Endothelial cell (in vitro differentiated cells): ENCODE measurements at regions not wholly inside any gene's neighbourhood (a gene's known extent, or its start where the extent isn't known, plus 50 kb on each side); places are given as distances from the start of the nearest gene placed in this dataset.

ENCODE experiments used
- DNase-seq: peaks from one replicate; pipeline ENCODE4 v3.0.0; 2021; ENCODE audit warnings: low spot score
- H3K27ac Mint-ChIP-seq: one replicate; pipeline ENCODE4 v1.8.0; 2021; ENCODE audit warnings: mixed read lengths, inconsistent platforms; ENCODE audit not compliant: unreplicated experiment
- H3K27me3 Mint-ChIP-seq: one replicate; pipeline ENCODE4 v1.8.0; 2021; ENCODE audit warnings: mild to moderate bottlenecking, moderate library complexity, mixed read lengths, inconsistent platforms; ENCODE audit not compliant: unreplicated experiment
- H3K36me3 Mint-ChIP-seq: one replicate; pipeline ENCODE4 v1.8.0; 2021; ENCODE audit warnings: mild to moderate bottlenecking, low read depth, mixed read lengths, inconsistent platforms; ENCODE audit not compliant: unreplicated experiment
- H3K4me1 Mint-ChIP-seq: one replicate; pipeline ENCODE4 v1.8.0; 2021; ENCODE audit warnings: mild to moderate bottlenecking, mixed read lengths, inconsistent platforms; ENCODE audit not compliant: unreplicated experiment
- H3K4me3 Mint-ChIP-seq: one replicate; pipeline ENCODE4 v1.8.0; 2021; ENCODE audit warnings: mild to moderate bottlenecking, mixed read lengths, inconsistent platforms; ENCODE audit not compliant: unreplicated experiment
- H3K9me3 Mint-ChIP-seq: one replicate; pipeline ENCODE4 v1.8.0; 2021; ENCODE audit warnings: mixed read lengths, inconsistent platforms; ENCODE audit not compliant: unreplicated experiment
- TF ChIP-seq, protein P1 (sequence below): fragments of 200-600 bp; sonication (generic); IDR thresholded peaks from one replicate; pipeline ENCODE4 v1.5.0; 2021; ENCODE audit warnings: antibody characterized with exemption; ENCODE audit not compliant: unreplicated experiment

DNA sequence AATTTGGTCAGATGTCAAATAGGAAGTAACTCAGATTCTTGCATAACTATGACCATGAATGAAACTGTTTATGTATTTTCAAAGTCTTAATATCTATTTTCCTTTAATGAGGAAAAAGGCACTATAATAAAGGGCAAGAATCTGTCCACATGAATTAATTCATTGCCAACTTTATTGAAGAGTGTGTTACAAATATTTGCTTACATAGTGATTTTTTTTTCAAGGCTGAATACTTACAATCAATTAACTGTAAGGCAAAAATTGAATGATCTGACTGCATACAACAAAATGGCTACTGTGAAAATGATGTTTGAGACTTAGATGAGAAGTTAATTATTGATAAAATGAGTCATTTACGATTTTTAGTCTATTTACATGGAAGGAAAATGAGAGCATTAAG, 475.0 kb downstream of the DNAJB9 start:
- TF ChIP-seq, protein P1, sequence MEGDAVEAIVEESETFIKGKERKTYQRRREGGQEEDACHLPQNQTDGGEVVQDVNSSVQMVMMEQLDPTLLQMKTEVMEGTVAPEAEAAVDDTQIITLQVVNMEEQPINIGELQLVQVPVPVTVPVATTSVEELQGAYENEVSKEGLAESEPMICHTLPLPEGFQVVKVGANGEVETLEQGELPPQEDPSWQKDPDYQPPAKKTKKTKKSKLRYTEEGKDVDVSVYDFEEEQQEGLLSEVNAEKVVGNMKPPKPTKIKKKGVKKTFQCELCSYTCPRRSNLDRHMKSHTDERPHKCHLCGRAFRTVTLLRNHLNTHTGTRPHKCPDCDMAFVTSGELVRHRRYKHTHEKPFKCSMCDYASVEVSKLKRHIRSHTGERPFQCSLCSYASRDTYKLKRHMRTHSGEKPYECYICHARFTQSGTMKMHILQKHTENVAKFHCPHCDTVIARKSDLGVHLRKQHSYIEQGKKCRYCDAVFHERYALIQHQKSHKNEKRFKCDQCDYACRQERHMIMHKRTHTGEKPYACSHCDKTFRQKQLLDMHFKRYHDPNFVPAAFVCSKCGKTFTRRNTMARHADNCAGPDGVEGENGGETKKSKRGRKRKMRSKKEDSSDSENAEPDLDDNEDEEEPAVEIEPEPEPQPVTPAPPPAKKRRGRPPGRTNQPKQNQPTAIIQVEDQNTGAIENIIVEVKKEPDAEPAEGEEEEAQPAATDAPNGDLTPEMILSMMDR: no peak
- Mint-ChIP-seq H3K9me3 (no peaks in the 10 kb centered on the region), H3K4me1 (no peaks in the 10 kb centered on the region), H3K4me3 (no peak overlapping the region), H3K27me3 (no peaks in the 10 kb centered on the region), H3K27ac (no peak overlapping the region), H3K36me3 (no peaks in the 10 kb centered on the region)
- no peak for DNase-seq

DNA sequence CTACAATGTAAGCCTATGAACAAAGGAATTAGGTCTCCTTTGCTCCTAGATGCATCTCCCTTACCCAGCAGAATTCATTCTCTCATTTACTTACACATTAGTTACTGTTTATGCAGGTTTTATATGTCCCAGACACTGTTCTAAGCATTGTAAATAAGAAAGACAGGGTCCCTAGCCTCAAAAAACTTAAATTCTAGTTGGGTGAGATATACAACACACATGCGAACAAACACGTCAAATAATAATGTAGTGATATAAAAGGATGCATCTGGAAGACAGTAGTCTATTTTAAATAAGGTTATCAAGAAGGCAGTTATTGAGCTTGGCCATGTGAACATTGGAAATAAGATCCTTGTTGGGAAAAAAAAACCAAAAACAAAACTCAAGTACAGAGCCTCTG, 479.7 kb downstream of the DNAJB9 start:
- Mint-ChIP-seq H3K9me3 (no peaks in the 10 kb centered on the region), H3K4me1 (no peaks in the 10 kb centered on the region)
- TF ChIP-seq, protein P1: no peak

DNA sequence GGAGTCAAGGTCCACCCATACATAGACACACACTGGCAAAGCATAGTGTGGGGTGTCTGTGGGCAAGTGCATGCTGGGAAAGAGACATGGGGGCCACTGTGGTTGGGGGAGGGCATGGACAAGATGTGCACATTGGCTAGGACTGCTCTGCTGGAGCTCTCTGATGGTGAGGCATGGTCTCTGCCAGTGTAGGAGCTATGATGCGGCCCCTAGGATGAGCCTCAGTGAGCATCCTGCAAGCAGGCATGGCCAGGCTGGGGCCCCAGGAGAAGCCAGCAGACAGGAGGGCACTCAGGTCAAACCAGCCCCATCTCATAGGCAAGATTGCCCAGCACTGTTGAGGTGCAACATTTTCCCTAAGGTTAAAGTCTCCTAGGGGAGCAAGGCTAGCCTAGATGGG, 489.4 kb downstream of the DNAJB9 start:
- Mint-ChIP-seq H3K36me3 (no peaks in the 10 kb centered on the region), H3K4me1 (no peaks in the 10 kb centered on the region), H3K27ac (no peak overlapping the region), H3K27me3 (no peaks in the 10 kb centered on the region), H3K4me3 (no peak overlapping the region), H3K9me3 (no peaks in the 10 kb centered on the region)
- TF ChIP-seq, protein P1: no peak
- DNase-seq: no peak

More for the DNA sequence above, 479.7 kb downstream of the DNAJB9 start:
- no peak overlapping the region for H3K4me3 Mint-ChIP-seq
- no peak overlapping the region for H3K27ac Mint-ChIP-seq
- no peak for DNase-seq
- H3K36me3 Mint-ChIP-seq: no peaks in the 10 kb centered on the region
- no peaks in the 10 kb centered on the region for H3K27me3 Mint-ChIP-seq

GRCh38 chr7:109062798-109063197, 493.1 kb downstream of the DNAJB9 start:
- TF ChIP-seq, protein P1: no peak
- no peaks in the 10 kb centered on the region for H3K36me3 Mint-ChIP-seq
- no peak for DNase-seq
- no peaks in the 10 kb centered on the region for H3K9me3 Mint-ChIP-seq
- no peak overlapping the region for H3K27ac Mint-ChIP-seq
- H3K4me3 Mint-ChIP-seq: no peak overlapping the region
- no peaks in the 10 kb centered on the region for H3K4me1 Mint-ChIP-seq
- H3K27me3 Mint-ChIP-seq: no peaks in the 10 kb centered on the region

GRCh38 chr7:109073543-109073942, 503.9 kb downstream of the DNAJB9 start:
- H3K27ac Mint-ChIP-seq: no peak overlapping the region
- TF ChIP-seq, protein P1: no peak
- no peak for DNase-seq
- H3K9me3 Mint-ChIP-seq: no peaks in the 10 kb centered on the region
- no peaks in the 10 kb centered on the region for H3K27me3 Mint-ChIP-seq
- no peak overlapping the region for H3K4me3 Mint-ChIP-seq
- H3K36me3 Mint-ChIP-seq: no peaks in the 10 kb centered on the region
- H3K4me1 Mint-ChIP-seq: no peaks in the 10 kb centered on the region
